Activated gamma-delta T cell treated with Interleukin-2 at 50 U/mL for 16 hours (primary cell): ENCODE measurements at regions not wholly inside any gene's neighbourhood (a gene's known extent, or its start where the extent isn't known, plus 50 kb on each side); places are given as distances from the start of the nearest gene placed in this dataset.

Experiments used
- DNase-seq: peaks from one replicate; pipeline ENCODE4 v3.0.0-alpha.2; 2020

- no peak for DNase-seq
Observed at GRCh38 chr6:156560476-156560875, 216.7 kb upstream of the ARID1B start.

GRCh38 chr6:156559162-156559690, 218.0 kb upstream of the ARID1B start:
- no peak for DNase-seq

- DNase-seq: no peak
Observed at GRCh38 chr6:156557911-156558259, 219.3 kb upstream of the ARID1B start.

GRCh38 chr6:156557251-156557910, 219.8 kb upstream of the ARID1B start:
- no peak for DNase-seq

- no peak for DNase-seq
Observed at GRCh38 chr6:156556811-156557210, 220.4 kb upstream of the ARID1B start.

- no peak for DNase-seq
Observed at GRCh38 chr6:156555116-156555515, 222.1 kb upstream of the ARID1B start.

- DNase-seq: no peak
Observed at GRCh38 chr6:156554160-156554559, 223.0 kb upstream of the ARID1B start.

- no peak for DNase-seq
Observed at GRCh38 chr6:156552849-156553248, 224.3 kb upstream of the ARID1B start.

GRCh38 chr6:156550949-156551348, 226.2 kb upstream of the ARID1B start:
- DNase-seq: no peak

- DNase-seq: no peak
Observed at GRCh38 chr6:156545931-156546330, 231.2 kb upstream of the ARID1B start.

- no peak for DNase-seq
Observed at GRCh38 chr6:156545021-156545420, 232.2 kb upstream of the ARID1B start.

GRCh38 chr6:156544046-156544445, 233.1 kb upstream of the ARID1B start:
- no peak for DNase-seq

- DNase-seq: no peak
Observed at GRCh38 chr6:156543431-156543830, 233.7 kb upstream of the ARID1B start.

- DNase-seq: no peak
Observed at GRCh38 chr6:156538875-156539660, 238.1 kb upstream of the ARID1B start.

GRCh38 chr6:156534594-156534993, 242.6 kb upstream of the ARID1B start:
- no peak for DNase-seq

- DNase-seq: no peak
Observed at GRCh38 chr6:156533872-156534524, 243.2 kb upstream of the ARID1B start.

GRCh38 chr6:156526081-156526480, 251.1 kb upstream of the ARID1B start:
- DNase-seq: no peak

- DNase-seq: no peak
Observed at GRCh38 chr6:156525541-156525940, 251.6 kb upstream of the ARID1B start.

GRCh38 chr6:156519940-156520339, 257.2 kb upstream of the ARID1B start:
- DNase-seq: no peak

- DNase-seq: no peak
Observed at GRCh38 chr6:156517088-156517487, 260.1 kb upstream of the ARID1B start.

- no peak for DNase-seq
Observed at GRCh38 chr6:156515242-156515641, 261.9 kb upstream of the ARID1B start.

- DNase-seq: no peak
Observed at GRCh38 chr6:156513504-156513903, 263.7 kb upstream of the ARID1B start.

GRCh38 chr6:156511570-156511969, 265.6 kb upstream of the ARID1B start:
- DNase-seq: no peak

- no peak for DNase-seq
Observed at GRCh38 chr6:156511051-156511450, 266.1 kb upstream of the ARID1B start.
